Gastroesophageal sphincter (tissue), 4 donors: ENCODE measurements at regions not wholly inside any gene's neighbourhood (a gene's known extent, or its start where the extent isn't known, plus 50 kb on each side); places are given as distances from the start of the nearest gene placed in this dataset.

Source experiments
- ATAC-seq: fragments of 150-250 bp; one replicate; pipeline ENCODE4 v1.9.1; 2016; ENCODE audit warnings: mild to moderate bottlenecking, moderate library complexity
- H3K27ac ChIP-seq, 4 donors: fragments of 200-600 bp; sonication (generic) in 3 of 4; 1 replicate in 3 of 4; 2 replicates in 1 of 4; pipeline ENCODE4 v1.5.1; 2016 to 2019
- H3K27me3 ChIP-seq: fragments of 200-600 bp; sonication (generic); one replicate; pipeline ENCODE4 v1.5.1; 2019
- H3K36me3 ChIP-seq, 2 donors: fragments of 200-600 bp; sonication (generic); one replicate each; pipeline ENCODE4 v1.5.1; 2019; ENCODE audit warnings: control low read depth in 1 of 2
- H3K4me1 ChIP-seq, 3 donors: fragments of 200-600 bp; sonication (generic); 1 replicate in 2 of 3; 2 replicates in 1 of 3; pipeline ENCODE4 v1.5.1; 2016 to 2019; ENCODE audit warnings: control low read depth in 2 of 3
- H3K4me3 ChIP-seq, 2 donors: fragments of 200-600 bp; sonication (generic); one replicate each; pipeline ENCODE4 v1.5.1; 2019; ENCODE audit warnings: mild to moderate bottlenecking in 1 of 2, moderate library complexity in 1 of 2
- H3K9me3 ChIP-seq, 3 donors: fragments of 200-600 bp; sonication (generic); one replicate each; pipeline ENCODE4 v1.5.1; 2017 to 2019; ENCODE audit warnings: control low read depth in 2 of 3
- CTCF ChIP-seq, 4 experiments: fragments of 200-600 bp in 2 of 4; fragments of 450-650 bp in 2 of 4; sonication (generic) in 1 of 4; IDR thresholded peaks; one replicate each; pipeline ENCODE4 v1.5.1; 2017 to 2019; ENCODE audit warnings: antibody characterized with exemption in 4 of 4, mild to moderate bottlenecking in 2 of 4, moderate library complexity in 2 of 4
- EP300 ChIP-seq: sonication (generic); formaldehyde crosslinking; IDR thresholded peaks from one replicate; pipeline ENCODE4 v1.6.1; 2017; ENCODE audit warnings: antibody characterized with exemption, mild to moderate bottlenecking
- POLR2A ChIP-seq, 2 donors: fragments of 450-650 bp; IDR thresholded peaks; one replicate each; pipeline ENCODE4 v1.6.1; 2017; ENCODE audit warnings: antibody characterized with exemption in 2 of 2, mild to moderate bottlenecking in 2 of 2, moderate library complexity in 1 of 2
- POLR2AphosphoS5 ChIP-seq: sonication (generic); formaldehyde crosslinking; IDR thresholded peaks from one replicate; pipeline ENCODE4 v1.6.1; 2017; ENCODE audit warnings: antibody characterized with exemption
- WGBS, 2 donors: methylation state at CpG; one replicate each; pipeline ENCODE4 v1.1.5; 2018; ENCODE audit warnings: low coverage in 1 of 2; 5-methylcytosine and 5-hydroxymethylcytosine counted together

GRCh38 chr6:14193524-14193923 is 76.0 kb downstream of the CD83 start:
- TF ChIP-seq EP300 = no peak
- no peak for TF ChIP-seq POLR2AphosphoS5
- Histone ChIP-seq H3K27me3 (no peaks in the 10 kb centered on the region), H3K4me3 (no peak overlapping the region), H3K4me1 (peaks cover 0 to 12% (median 0%) of the 10 kb centered on the region in 3 donors), H3K36me3 (no peaks in the 10 kb centered on the region), H3K9me3 (no peaks in the 10 kb centered on the region), H3K27ac (no peak overlapping the region)
- ATAC-seq = no peak
- WGBS, 2 donors = 100% methylated on average over 1 of the region's 2 CpGs; no CpG with 5 or more reads in 1 of the 2 donors

GRCh38 chr6:14194483-14194882 is 76.9 kb downstream of the CD83 start:
- WGBS, 2 donors = 59 to 83% methylated on average over 4 to 7 of the region's 7 CpGs
- no peaks in the 10 kb centered on the region for H3K36me3 ChIP-seq
- H3K4me3 ChIP-seq = no peak overlapping the region
- no peak for ATAC-seq
- H3K4me1 ChIP-seq = peaks cover 0 to 12% (median 0%) of the 10 kb centered on the region in 3 donors
- TF ChIP-seq POLR2A (IDR thresholded peaks at IDR 0.05) = no peak
- TF ChIP-seq CTCF (IDR thresholded peaks at IDR 0.05) = no peak
- TF ChIP-seq POLR2AphosphoS5 = no peak
- no peak for TF ChIP-seq EP300
- no peaks in the 10 kb centered on the region for H3K9me3 ChIP-seq
- no peak overlapping the region for H3K27ac ChIP-seq
- no peaks in the 10 kb centered on the region for H3K27me3 ChIP-seq

- Histone ChIP-seq H3K9me3 (no peaks in the 10 kb centered on the region), H3K4me1 (peaks cover 0 to 12% (median 0%) of the 10 kb centered on the region in 3 donors), H3K27me3 (no peaks in the 10 kb centered on the region), H3K27ac (no peak overlapping the region), H3K4me3 (no peak overlapping the region), H3K36me3 (no peaks in the 10 kb centered on the region)
- no peak for TF ChIP-seq EP300
- no peak for TF ChIP-seq POLR2AphosphoS5
- TF ChIP-seq POLR2A (IDR thresholded peaks at IDR 0.05) = no peak
- TF ChIP-seq CTCF (IDR thresholded peaks at IDR 0.05) = no peak
- 80 to 88% methylated on average over 2 to 5 of the region's 5 CpGs for WGBS, 2 donors
- ATAC-seq = no peak
Measured at GRCh38 chr6:14194976-14195375, 77.4 kb downstream of the CD83 start.

- Histone ChIP-seq H3K36me3 (no peaks in the 10 kb centered on the region), H3K9me3 (no peaks in the 10 kb centered on the region), H3K4me1 (peaks cover 0 to 12% (median 0%) of the 10 kb centered on the region in 3 donors), H3K27me3 (no peaks in the 10 kb centered on the region), H3K27ac (no peak overlapping the region), H3K4me3 (no peak overlapping the region)
- TF ChIP-seq CTCF (IDR thresholded peaks at IDR 0.05) (no peak), POLR2AphosphoS5 (no peak), EP300 (no peak), POLR2A (IDR thresholded peaks at IDR 0.05) (no peak)
- WGBS, 2 donors = 85 to 88% methylated on average over 2 to 3 of the region's 4 CpGs
- ATAC-seq = no peak
Measured at GRCh38 chr6:14196026-14196425, 78.5 kb downstream of the CD83 start.

GRCh38 chr6:14197118-14197517 is 79.5 kb downstream of the CD83 start:
- Histone ChIP-seq H3K4me3 (no peak overlapping the region), H3K27me3 (no peaks in the 10 kb centered on the region), H3K9me3 (no peaks in the 10 kb centered on the region), H3K4me1 (peaks cover 0 to 12% (median 0%) of the 10 kb centered on the region in 3 donors), H3K36me3 (no peaks in the 10 kb centered on the region), H3K27ac (no peak overlapping the region)
- TF ChIP-seq EP300 = no peak
- no peak for TF ChIP-seq CTCF (IDR thresholded peaks at IDR 0.05)
- no peak for TF ChIP-seq POLR2AphosphoS5
- no peak for TF ChIP-seq POLR2A (IDR thresholded peaks at IDR 0.05)
- ATAC-seq = no peak
- WGBS, 2 donors = 84 to 90% methylated on average over 2 to 3 of the region's 3 CpGs
